ENCODE measurements at regions not wholly inside any gene's neighbourhood (a gene's known extent, or its start where the extent isn't known, plus 50 kb on each side); places are given as distances from the start of the nearest gene placed in this dataset.

GRCh38 chr2:380772-381171 is 92.9 kb upstream of the ALKAL2 start:
- peaks cover 25% of the 10 kb centered on the region for H3K9me3 Mint-ChIP-seq
- no peak overlapping the region for H3K27ac Mint-ChIP-seq
- no peaks in the 10 kb centered on the region for H3K36me3 Mint-ChIP-seq (ENCODE audit: low read depth)
- H3K4me1 Mint-ChIP-seq, result peaks cover 21% of the 10 kb centered on the region
- H3K4me3 Mint-ChIP-seq, result no peak overlapping the region
- peaks cover 20% of the 10 kb centered on the region for H3K27me3 Mint-ChIP-seq (ENCODE audit: low read depth)
- TF ChIP-seq, protein P1, sequence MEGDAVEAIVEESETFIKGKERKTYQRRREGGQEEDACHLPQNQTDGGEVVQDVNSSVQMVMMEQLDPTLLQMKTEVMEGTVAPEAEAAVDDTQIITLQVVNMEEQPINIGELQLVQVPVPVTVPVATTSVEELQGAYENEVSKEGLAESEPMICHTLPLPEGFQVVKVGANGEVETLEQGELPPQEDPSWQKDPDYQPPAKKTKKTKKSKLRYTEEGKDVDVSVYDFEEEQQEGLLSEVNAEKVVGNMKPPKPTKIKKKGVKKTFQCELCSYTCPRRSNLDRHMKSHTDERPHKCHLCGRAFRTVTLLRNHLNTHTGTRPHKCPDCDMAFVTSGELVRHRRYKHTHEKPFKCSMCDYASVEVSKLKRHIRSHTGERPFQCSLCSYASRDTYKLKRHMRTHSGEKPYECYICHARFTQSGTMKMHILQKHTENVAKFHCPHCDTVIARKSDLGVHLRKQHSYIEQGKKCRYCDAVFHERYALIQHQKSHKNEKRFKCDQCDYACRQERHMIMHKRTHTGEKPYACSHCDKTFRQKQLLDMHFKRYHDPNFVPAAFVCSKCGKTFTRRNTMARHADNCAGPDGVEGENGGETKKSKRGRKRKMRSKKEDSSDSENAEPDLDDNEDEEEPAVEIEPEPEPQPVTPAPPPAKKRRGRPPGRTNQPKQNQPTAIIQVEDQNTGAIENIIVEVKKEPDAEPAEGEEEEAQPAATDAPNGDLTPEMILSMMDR (IDR thresholded peaks at IDR 0.05; ENCODE audit: unreplicated experiment in 3 of 3), result no peak

GRCh38 chr2:380221-380620 is 92.3 kb upstream of the ALKAL2 start:
- Mint-ChIP-seq H3K4me1 (peaks cover 25% of the 10 kb centered on the region), H3K36me3 (ENCODE audit: low read depth) (no peaks in the 10 kb centered on the region), H3K27me3 (ENCODE audit: low read depth) (peaks cover 18% of the 10 kb centered on the region), H3K9me3 (peaks cover 25% of the 10 kb centered on the region), H3K27ac (no peak overlapping the region), H3K4me3 (no peak overlapping the region)
- TF ChIP-seq, protein P1 (IDR thresholded peaks at IDR 0.05; ENCODE audit: unreplicated experiment in 3 of 3), result no peak

DNA sequence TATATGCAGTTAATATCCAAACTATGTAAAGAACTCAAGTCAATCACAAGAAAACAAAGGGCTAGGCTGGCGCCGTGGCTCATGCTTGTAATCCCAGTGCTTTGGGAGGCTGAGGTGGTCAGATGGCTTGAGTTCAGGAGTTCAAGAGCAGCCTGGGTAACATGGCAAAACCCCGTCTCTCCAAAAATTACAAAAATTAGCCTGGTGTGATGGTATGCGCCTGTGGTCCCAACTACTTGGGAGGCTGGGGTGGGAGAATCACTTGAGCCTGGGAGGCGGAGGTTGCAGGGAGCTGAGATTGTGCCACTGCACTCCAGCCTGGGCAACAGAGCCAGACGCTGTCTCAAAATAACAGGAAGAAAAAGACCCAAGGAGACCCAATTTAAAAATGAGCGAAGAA is 91.9 kb upstream of the ALKAL2 start:
- Mint-ChIP-seq H3K27ac (no peak overlapping the region), H3K4me3 (no peak overlapping the region), H3K27me3 (ENCODE audit: low read depth) (peaks cover 14% of the 10 kb centered on the region), H3K4me1 (peaks cover 29% of the 10 kb centered on the region), H3K36me3 (ENCODE audit: low read depth) (no peaks in the 10 kb centered on the region), H3K9me3 (peaks cover 25% of the 10 kb centered on the region)
- TF ChIP-seq, protein P1 (IDR thresholded peaks at IDR 0.05; ENCODE audit: unreplicated experiment in 3 of 3), result no peak

GRCh38 chr2:378364-378763 is 90.5 kb upstream of the ALKAL2 start:
- no peak overlapping the region for H3K27ac Mint-ChIP-seq
- H3K36me3 Mint-ChIP-seq (ENCODE audit: low read depth), result no peaks in the 10 kb centered on the region
- H3K9me3 Mint-ChIP-seq, result peaks cover 25% of the 10 kb centered on the region

DNA sequence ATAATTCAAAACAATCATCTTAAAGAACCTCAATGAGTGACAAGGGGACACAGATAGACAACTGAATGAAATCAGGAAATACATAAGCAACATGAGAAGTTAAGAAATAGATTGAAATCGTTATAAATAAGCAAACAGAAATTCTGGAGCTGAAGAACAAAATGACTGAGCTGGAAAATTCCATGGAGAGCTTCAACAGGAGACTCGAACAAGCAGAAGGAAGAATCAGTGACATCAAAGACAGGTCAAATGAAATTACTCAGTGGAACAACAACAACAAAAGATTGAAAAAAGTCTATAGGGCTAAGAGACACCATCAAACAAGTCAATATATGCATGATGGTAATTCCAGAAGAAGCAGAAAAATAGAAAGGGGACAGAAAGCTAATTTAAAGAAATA is 89.5 kb upstream of the ALKAL2 start:
- Mint-ChIP-seq H3K4me3 (no peak overlapping the region), H3K27me3 (ENCODE audit: low read depth) (peaks cover 18% of the 10 kb centered on the region), H3K36me3 (ENCODE audit: low read depth) (no peaks in the 10 kb centered on the region), H3K4me1 (peaks cover 38% of the 10 kb centered on the region), H3K27ac (no peak overlapping the region), H3K9me3 (peaks cover 25% of the 10 kb centered on the region)
- TF ChIP-seq, protein P1 (IDR thresholded peaks at IDR 0.05; ENCODE audit: unreplicated experiment in 3 of 3), result no peak

More at GRCh38 chr2:378364-378763, 90.5 kb upstream of the ALKAL2 start:
- no peak overlapping the region for H3K4me3 Mint-ChIP-seq
- H3K4me1 Mint-ChIP-seq, result peaks cover 33% of the 10 kb centered on the region
- peaks cover 13% of the 10 kb centered on the region for H3K27me3 Mint-ChIP-seq (ENCODE audit: low read depth)
- TF ChIP-seq, protein P1 (IDR thresholded peaks at IDR 0.05; ENCODE audit: unreplicated experiment in 3 of 3), result no peak

DNA sequence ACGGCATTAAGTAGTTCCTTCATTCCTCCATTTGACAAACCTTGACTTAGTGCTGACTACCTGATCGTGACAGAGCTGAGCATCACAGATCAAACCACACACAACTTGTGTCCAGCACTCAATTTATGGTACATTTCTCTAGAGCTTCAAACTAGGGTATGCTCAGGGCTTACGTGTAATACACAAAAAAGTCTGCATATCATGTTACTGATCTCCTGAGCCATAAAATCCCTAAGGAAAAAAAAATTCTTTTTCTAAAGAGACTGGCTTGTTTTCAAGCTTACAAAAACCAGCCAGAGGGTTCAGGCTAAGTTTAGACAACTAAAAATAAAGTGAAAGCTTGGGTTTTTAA is 88.0 kb upstream of the ALKAL2 start:
- TF ChIP-seq, protein P1 (IDR thresholded peaks at IDR 0.05; ENCODE audit: unreplicated experiment in 3 of 3), result no peak
- no peaks in the 10 kb centered on the region for H3K36me3 Mint-ChIP-seq (ENCODE audit: low read depth)
- peak overlapping the region; percentile 55 to 94 (median 86) for H3K27ac Mint-ChIP-seq
- H3K27me3 Mint-ChIP-seq (ENCODE audit: low read depth), result peaks cover 13% of the 10 kb centered on the region
- peaks cover 32% of the 10 kb centered on the region for H3K9me3 Mint-ChIP-seq
- peaks cover 30% of the 10 kb centered on the region for H3K4me1 Mint-ChIP-seq
- peak overlapping the region in 1 of 3 experiments; percentile 31 for H3K4me3 Mint-ChIP-seq
